MCF 10A (cell line): ENCODE measurements at regions not wholly inside any gene's neighbourhood (a gene's known extent, or its start where the extent isn't known, plus 50 kb on each side); places are given as distances from the start of the nearest gene placed in this dataset.

Experiments
- BruUV-seq: library from RNA; stranded (reverse); fragments of 400-500 nt; replicated peaks from 2 replicates; lab custom pipeline; 2021; lab: Mats Ljungman, UMichigan
- CTCF ChIA-PET: fragments of 300-600 bp; sonication (Branson Sonifier 250); formaldehyde crosslinking; extraction: SDS; loops from one replicate; lab custom pipeline; 2021; ENCODE audit warnings: antibody characterized with exemption, inconsistent platforms; lab: Yijun Ruan, JAX
- POLR2A ChIA-PET: fragments of 300-600, 350-650 bp; sonication (Branson Sonifier 250); formaldehyde crosslinking; extraction: SDS; loops from one replicate; lab custom pipeline; 2020; ENCODE audit warnings: antibody characterized with exemption, inconsistent platforms; lab: Yijun Ruan, JAX
- DNase-seq: peaks from one replicate; pipeline ENCODE4 v3.0.0-alpha.2; 2018; ENCODE audit not compliant: unreplicated experiment
- H3K27ac Mint-ChIP-seq: one replicate; pipeline ENCODE4 v1.8.0; 2022; ENCODE audit warnings: mild to moderate bottlenecking, low read depth, mixed read lengths; ENCODE audit not compliant: unreplicated experiment
- H3K27me3 Mint-ChIP-seq: one replicate; pipeline ENCODE4 v1.8.0; 2022; ENCODE audit warnings: mixed read lengths; ENCODE audit not compliant: insufficient read depth, unreplicated experiment
- H3K36me3 Mint-ChIP-seq: one replicate; pipeline ENCODE4 v1.8.0; 2022; ENCODE audit warnings: mild to moderate bottlenecking, moderate library complexity, mixed read lengths; ENCODE audit not compliant: insufficient read depth, unreplicated experiment
- H3K4me1 Mint-ChIP-seq: one replicate; pipeline ENCODE4 v1.8.0; 2022; ENCODE audit warnings: mixed read lengths; ENCODE audit not compliant: insufficient read depth, unreplicated experiment
- H3K4me3 Mint-ChIP-seq: one replicate; pipeline ENCODE4 v1.8.0; 2022; ENCODE audit warnings: mild to moderate bottlenecking, moderate library complexity, mixed read lengths; ENCODE audit not compliant: unreplicated experiment
- H3K9me3 Mint-ChIP-seq: one replicate; pipeline ENCODE4 v1.8.0; 2022; ENCODE audit warnings: mixed read lengths; ENCODE audit not compliant: unreplicated experiment
- CTCF ChIP-seq: fragments of 200-600 bp; IDR thresholded peaks from one replicate; pipeline ENCODE4 v1.8.0; 2022; ENCODE audit warnings: antibody characterized with exemption, mild to moderate bottlenecking; ENCODE audit not compliant: unreplicated experiment
- intact Hi-C: fragments of 100-400 bp; cut with micrococcal nuclease; formaldehyde crosslinking; loops from 2 replicates; pipeline ENCODE4 v1.14.1; 2022

GRCh38 chr9:134491196-134491835, 150.3 kb upstream of the COL5A1 start:
- intact Hi-C loops: no loop called here
- Mint-ChIP-seq H3K36me3 (no peaks in the 10 kb centered on the region), H3K9me3 (no peaks in the 10 kb centered on the region), H3K4me1 (peaks cover 4% of the 10 kb centered on the region), H3K4me3 (no peak overlapping the region), H3K27me3 (peaks cover 57% of the 10 kb centered on the region), H3K27ac (no peak overlapping the region)
- ChIA-PET POLR2A (no interaction called here), CTCF (no interaction called here)
- TF ChIP-seq CTCF: no peak
- no peak for DNase-seq
- no TSS peak for BruUV-seq

- TF ChIP-seq CTCF: no peak
- intact Hi-C loops: no loop called here
- Mint-ChIP-seq H3K9me3 (no peaks in the 10 kb centered on the region), H3K4me3 (no peak overlapping the region), H3K27ac (no peak overlapping the region), H3K27me3 (peaks cover 57% of the 10 kb centered on the region), H3K36me3 (no peaks in the 10 kb centered on the region), H3K4me1 (peaks cover 6% of the 10 kb centered on the region)
- CTCF ChIA-PET: interaction anchor here (0.6 to 0.7 kb wide), 2 partner anchors 10 to 878 kb away, joined by 3 read pairs; no protein-coding TSS in a partner anchor
- no TSS peak for BruUV-seq
- DNase-seq: no peak
- POLR2A ChIA-PET: no interaction called here
Observed at GRCh38 chr9:134491856-134492255, 149.7 kb upstream of the COL5A1 start.

- ChIA-PET CTCF (interaction anchor here (0.6 to 0.7 kb wide), 2 partner anchors 10 to 877 kb away, joined by 3 read pairs; no protein-coding TSS in a partner anchor), POLR2A (no interaction called here)
- H3K9me3 Mint-ChIP-seq: no peaks in the 10 kb centered on the region
- BruUV-seq: no TSS peak
- peaks cover 55% of the 10 kb centered on the region for H3K27me3 Mint-ChIP-seq
- no peak for DNase-seq
- intact Hi-C loops: no loop called here
- H3K4me1 Mint-ChIP-seq: peaks cover 6% of the 10 kb centered on the region
- no peaks in the 10 kb centered on the region for H3K36me3 Mint-ChIP-seq
- no peak overlapping the region for H3K27ac Mint-ChIP-seq
- no peak for TF ChIP-seq CTCF
- H3K4me3 Mint-ChIP-seq: no peak overlapping the region
Observed at GRCh38 chr9:134492281-134492691, 149.3 kb upstream of the COL5A1 start.

- no peaks in the 10 kb centered on the region for H3K9me3 Mint-ChIP-seq
- BruUV-seq: no TSS peak
- H3K27me3 Mint-ChIP-seq: peaks cover 49% of the 10 kb centered on the region
- intact Hi-C loops: no loop called here
- peaks cover 6% of the 10 kb centered on the region for H3K4me1 Mint-ChIP-seq
- POLR2A ChIA-PET: interaction anchor here (0.6 kb wide), 1 partner anchor 29 kb away, joined by 3 read pairs; no protein-coding TSS in a partner anchor
- no peak overlapping the region for H3K4me3 Mint-ChIP-seq
- CTCF ChIA-PET: interaction anchor here (0.6 kb wide), 1 partner anchor 877 kb away, joined by 3 read pairs; no protein-coding TSS in a partner anchor
- DNase-seq: no peak
- no peak overlapping the region for H3K27ac Mint-ChIP-seq
- TF ChIP-seq CTCF: no peak
- no peaks in the 10 kb centered on the region for H3K36me3 Mint-ChIP-seq
Observed at GRCh38 chr9:134492721-134493460, 148.7 kb upstream of the COL5A1 start.
